ENCODE measurements at regions not wholly inside any gene's neighbourhood (a gene's known extent, or its start where the extent isn't known, plus 50 kb on each side); places are given as distances from the start of the nearest gene placed in this dataset.
"Not testable (repeated sequence)": the region's sequence is repeated elsewhere in the genome, so short reads cannot be mapped to it uniquely, and the experiment has no call there.

- intact Hi-C loops (cut with micrococcal nuclease) (no loop called here), dilution Hi-C loops (cut with MboI; ENCODE audit: extremely low pct_ligation_motif_present, low sequenced_read_pairs) (no loop called here)
- DNase-seq (ENCODE audit: low read depth, low spot score): no peak
- TF ChIP-seq POLR2AphosphoS5 (IDR thresholded peaks at IDR 0.05; ENCODE audit: insufficient read depth, low read depth, low read length) (no peak), MAX (IDR thresholded peaks at IDR 0.05; ENCODE audit: insufficient read depth, insufficient read length) (no peak), MYC (IDR thresholded peaks at IDR 0.05; ENCODE audit: low read depth, low read length) (no peak), JUN (IDR thresholded peaks at IDR 0.05; ENCODE audit: borderline replicate concordance, insufficient read depth, insufficient read length, low read depth) (no peak), POLR2A (IDR thresholded peaks at IDR 0.05; ENCODE audit: low read depth, low read length) (no peak), EZH2 (IDR thresholded peaks at IDR 0.05; ENCODE audit: borderline replicate concordance, low read depth, low read length, severe bottlenecking) (no peak), CTCF (IDR thresholded peaks at IDR 0.05; ENCODE audit: extremely low read depth in 1 of 2, insufficient read depth in 1 of 2, low read depth in 1 of 2, low read length in 2 of 2) (no peak), GATA2 (IDR thresholded peaks at IDR 0.05; ENCODE audit: insufficient read depth, insufficient read length, low read depth, low read length) (no peak), FOS (IDR thresholded peaks at IDR 0.05; ENCODE audit: borderline replicate concordance, insufficient read depth, low read length) (no peak)
- CTCF ChIA-PET: no interaction called here
- no peak for FAIRE-seq
- no peak overlapping the region for H3K4me2 ChIP-seq (ENCODE audit: insufficient read depth, low read length)
- H3K4me3 ChIP-seq (replicated peaks in 1 of 3; ENCODE audit: insufficient read depth in 1 of 3, low read depth in 1 of 3, low read length in 3 of 3): no peak overlapping the region
- no peak overlapping the region for H3K27ac ChIP-seq (ENCODE audit: insufficient read depth, low read depth, low read length)
- no peaks in the 10 kb centered on the region for H3K36me3 ChIP-seq (ENCODE audit: control insufficient read depth in 2 of 2, extremely low read depth in 1 of 2, insufficient read depth in 2 of 2, low read length in 2 of 2)
- H3K9me3 ChIP-seq (replicated peaks; ENCODE audit: control insufficient read depth, insufficient read depth, low read length): no peaks in the 10 kb centered on the region
- H3K27me3 ChIP-seq (ENCODE audit: control insufficient read depth in 2 of 2, insufficient read depth in 2 of 2, low read length in 2 of 2): peaks cover 2 to 14% of the 10 kb centered on the region in 2 experiments
- no peaks in the 10 kb centered on the region for H3K9me1 ChIP-seq (replicated peaks; ENCODE audit: control insufficient read depth, extremely low read depth, insufficient read depth, low read length)
- H3K79me2 ChIP-seq (ENCODE audit: control insufficient read depth, insufficient read depth, low read length): no peaks in the 10 kb centered on the region
- H3K4me1 ChIP-seq (ENCODE audit: control insufficient read depth, extremely low read depth, insufficient read depth, low read length): no peaks in the 10 kb centered on the region
- POLR2A ChIA-PET: no interaction called here
- no TSS peak for BruUV-seq (replicated peaks)
- H3K9ac ChIP-seq (replicated peaks; ENCODE audit: extremely low read depth, insufficient read depth, low read length): no peak overlapping the region
- no peak overlapping the region for H2AFZ ChIP-seq (ENCODE audit: low read depth, low read length)
- no peaks in the 10 kb centered on the region for H4K20me1 ChIP-seq (replicated peaks; ENCODE audit: control insufficient read depth, extremely low read depth, insufficient read depth, low read length)
These were observed 55.3 kb upstream of the SERPINE2 start for GRCh38 chr2:224094413-224094812.

GRCh38 chr2:224091671-224092070 lies 52.6 kb upstream of the SERPINE2 start:
- H3K9me1 ChIP-seq (replicated peaks; ENCODE audit: control insufficient read depth, extremely low read depth, insufficient read depth, low read length); FAIRE-seq; H3K27me3 ChIP-seq (ENCODE audit: control insufficient read depth in 2 of 2, insufficient read depth in 2 of 2, low read length in 2 of 2); BruUV-seq (replicated peaks); H3K9ac ChIP-seq (replicated peaks; ENCODE audit: extremely low read depth, insufficient read depth, low read length); H3K4me3 ChIP-seq (replicated peaks in 1 of 3; ENCODE audit: insufficient read depth in 1 of 3, low read depth in 1 of 3, low read length in 3 of 3); H4K20me1 ChIP-seq (replicated peaks; ENCODE audit: control insufficient read depth, extremely low read depth, insufficient read depth, low read length); dilution Hi-C loops (cut with MboI; ENCODE audit: extremely low pct_ligation_motif_present, low sequenced_read_pairs); CTCF ChIA-PET; DNase-seq (ENCODE audit: low read depth, low spot score); H3K9me3 ChIP-seq (replicated peaks; ENCODE audit: control insufficient read depth, insufficient read depth, low read length); H2AFZ ChIP-seq (ENCODE audit: low read depth, low read length); POLR2A ChIA-PET; H3K36me3 ChIP-seq (ENCODE audit: control insufficient read depth in 2 of 2, extremely low read depth in 1 of 2, insufficient read depth in 2 of 2, low read length in 2 of 2); intact Hi-C loops (cut with micrococcal nuclease); H3K79me2 ChIP-seq (ENCODE audit: control insufficient read depth, insufficient read depth, low read length); H3K4me2 ChIP-seq (ENCODE audit: insufficient read depth, low read length); H3K27ac ChIP-seq (ENCODE audit: insufficient read depth, low read depth, low read length); H3K4me1 ChIP-seq (ENCODE audit: control insufficient read depth, extremely low read depth, insufficient read depth, low read length): not testable (repeated sequence)

GRCh38 chr2:224089606-224090005 lies 50.5 kb upstream of the SERPINE2 start:
- H3K9me1 ChIP-seq (replicated peaks; ENCODE audit: control insufficient read depth, extremely low read depth, insufficient read depth, low read length); H4K20me1 ChIP-seq (replicated peaks; ENCODE audit: control insufficient read depth, extremely low read depth, insufficient read depth, low read length); POLR2A ChIA-PET; H3K27ac ChIP-seq (ENCODE audit: insufficient read depth, low read depth, low read length); H3K9ac ChIP-seq (replicated peaks; ENCODE audit: extremely low read depth, insufficient read depth, low read length); H3K9me3 ChIP-seq (replicated peaks; ENCODE audit: control insufficient read depth, insufficient read depth, low read length); H3K79me2 ChIP-seq (ENCODE audit: control insufficient read depth, insufficient read depth, low read length); FAIRE-seq; H3K4me1 ChIP-seq (ENCODE audit: control insufficient read depth, extremely low read depth, insufficient read depth, low read length); dilution Hi-C loops (cut with MboI; ENCODE audit: extremely low pct_ligation_motif_present, low sequenced_read_pairs); DNase-seq (ENCODE audit: low read depth, low spot score); CTCF ChIA-PET; H3K4me3 ChIP-seq (replicated peaks in 1 of 3; ENCODE audit: insufficient read depth in 1 of 3, low read depth in 1 of 3, low read length in 3 of 3); H3K27me3 ChIP-seq (ENCODE audit: control insufficient read depth in 2 of 2, insufficient read depth in 2 of 2, low read length in 2 of 2); BruUV-seq (replicated peaks); H3K4me2 ChIP-seq (ENCODE audit: insufficient read depth, low read length); H2AFZ ChIP-seq (ENCODE audit: low read depth, low read length); H3K36me3 ChIP-seq (ENCODE audit: control insufficient read depth in 2 of 2, extremely low read depth in 1 of 2, insufficient read depth in 2 of 2, low read length in 2 of 2); intact Hi-C loops (cut with micrococcal nuclease): not testable (repeated sequence)

Measured in endothelial cell of umbilical vein (primary cell).